ENCODE measurements at regions not wholly inside any gene's neighbourhood (a gene's known extent, or its start where the extent isn't known, plus 50 kb on each side); places are given as distances from the start of the nearest gene placed in this dataset.

DNA sequence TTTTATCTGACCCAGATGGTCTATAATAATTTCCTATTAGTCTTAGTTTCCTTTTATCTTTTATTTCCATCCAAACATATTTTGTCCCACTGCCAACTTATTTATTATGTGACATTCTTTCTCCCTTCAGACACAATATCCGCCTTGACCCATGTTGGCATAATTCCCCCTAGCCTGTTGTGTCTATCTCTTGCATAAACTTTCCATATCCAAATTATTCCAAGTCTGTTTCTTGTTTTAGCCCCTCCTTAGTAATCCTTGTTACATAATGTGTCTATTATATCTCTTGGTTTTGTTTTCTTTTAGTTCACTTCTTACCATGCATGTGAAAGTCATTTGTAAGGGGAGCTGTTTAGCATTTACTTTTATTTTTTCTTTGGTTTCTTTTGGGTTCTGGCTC lies 81.6 kb upstream of the CACHD1 start:
- TF ChIP-seq, protein P1, sequence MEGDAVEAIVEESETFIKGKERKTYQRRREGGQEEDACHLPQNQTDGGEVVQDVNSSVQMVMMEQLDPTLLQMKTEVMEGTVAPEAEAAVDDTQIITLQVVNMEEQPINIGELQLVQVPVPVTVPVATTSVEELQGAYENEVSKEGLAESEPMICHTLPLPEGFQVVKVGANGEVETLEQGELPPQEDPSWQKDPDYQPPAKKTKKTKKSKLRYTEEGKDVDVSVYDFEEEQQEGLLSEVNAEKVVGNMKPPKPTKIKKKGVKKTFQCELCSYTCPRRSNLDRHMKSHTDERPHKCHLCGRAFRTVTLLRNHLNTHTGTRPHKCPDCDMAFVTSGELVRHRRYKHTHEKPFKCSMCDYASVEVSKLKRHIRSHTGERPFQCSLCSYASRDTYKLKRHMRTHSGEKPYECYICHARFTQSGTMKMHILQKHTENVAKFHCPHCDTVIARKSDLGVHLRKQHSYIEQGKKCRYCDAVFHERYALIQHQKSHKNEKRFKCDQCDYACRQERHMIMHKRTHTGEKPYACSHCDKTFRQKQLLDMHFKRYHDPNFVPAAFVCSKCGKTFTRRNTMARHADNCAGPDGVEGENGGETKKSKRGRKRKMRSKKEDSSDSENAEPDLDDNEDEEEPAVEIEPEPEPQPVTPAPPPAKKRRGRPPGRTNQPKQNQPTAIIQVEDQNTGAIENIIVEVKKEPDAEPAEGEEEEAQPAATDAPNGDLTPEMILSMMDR (conservative IDR thresholded peaks at IDR 0.05), result no peak
- no peak for TF ChIP-seq ZFX (IDR thresholded peaks at IDR 0.05)
- H3K27ac ChIP-seq, result no peak overlapping the region

DNA sequence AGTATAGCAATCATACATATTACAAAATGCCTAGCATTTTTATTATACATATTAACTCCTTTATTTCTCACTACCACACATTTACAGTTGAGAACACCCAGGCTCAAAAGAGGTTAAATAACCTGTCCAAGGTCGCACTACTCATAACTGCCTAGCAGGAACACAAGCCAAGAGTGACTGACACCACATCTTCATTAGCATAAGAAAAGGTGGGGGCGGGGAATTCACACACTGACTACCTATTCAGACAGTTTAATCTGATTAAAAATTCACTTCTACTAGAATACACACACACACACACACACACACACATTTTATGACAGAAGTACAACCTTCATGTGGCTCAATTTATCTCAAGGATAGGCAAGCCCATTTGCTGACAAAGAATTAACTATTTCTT lies 77.8 kb upstream of the CACHD1 start:
- TF ChIP-seq, protein P1 (conservative IDR thresholded peaks at IDR 0.05), result no peak

DNA sequence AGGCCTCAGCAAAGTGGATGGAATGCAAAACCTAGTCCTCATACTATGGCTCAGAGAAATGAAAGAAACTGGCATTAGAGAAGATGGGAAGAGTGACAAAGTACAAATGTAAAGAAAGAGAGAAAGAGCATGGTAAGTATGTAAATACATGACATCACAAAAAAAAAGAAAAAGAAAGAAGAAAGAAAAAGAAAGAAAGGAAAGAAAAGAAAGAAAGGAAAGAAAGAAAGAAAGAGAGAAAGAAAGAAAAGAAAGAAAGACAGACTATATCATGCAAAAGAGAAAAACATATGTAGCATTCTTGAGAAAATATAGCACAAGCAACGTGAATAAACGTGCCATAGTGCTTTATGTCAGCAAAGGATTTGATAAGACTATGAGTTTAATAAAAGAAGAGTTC lies 76.1 kb upstream of the CACHD1 start:
- TF ChIP-seq ZFX (IDR thresholded peaks at IDR 0.05), result no peak
- TF ChIP-seq, protein P1 (conservative IDR thresholded peaks at IDR 0.05), result no peak

More for the DNA sequence above, 77.8 kb upstream of the CACHD1 start:
- no peak overlapping the region for H3K27ac ChIP-seq

DNA sequence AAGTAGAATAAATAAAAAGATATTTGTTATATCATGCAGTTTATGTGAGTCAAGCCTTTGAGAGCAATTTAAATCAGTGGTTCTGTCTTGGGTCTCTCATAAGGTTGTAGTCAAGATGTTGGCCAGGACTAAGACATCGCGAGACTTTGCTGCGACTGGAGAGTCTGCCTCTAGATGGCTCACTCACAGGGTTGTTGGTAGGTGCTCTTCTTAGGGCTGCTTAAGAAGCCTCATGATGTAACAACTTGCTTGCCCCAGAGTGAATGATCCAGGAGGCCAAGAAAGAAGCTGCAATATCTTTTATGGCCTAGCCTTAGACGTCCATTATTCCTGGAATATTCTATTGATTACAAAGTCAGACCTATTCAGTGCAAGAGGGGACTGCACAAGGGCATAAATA lies 73.1 kb upstream of the CACHD1 start:
- TF ChIP-seq, protein P1 (conservative IDR thresholded peaks at IDR 0.05), result peak; percentile 14; the same call in 1 of the 2 replicates
- no peak for TF ChIP-seq ZFX (IDR thresholded peaks at IDR 0.05)
- no peak overlapping the region for H3K27ac ChIP-seq

More for the DNA sequence above, 76.1 kb upstream of the CACHD1 start:
- no peak overlapping the region for H3K27ac ChIP-seq

DNA sequence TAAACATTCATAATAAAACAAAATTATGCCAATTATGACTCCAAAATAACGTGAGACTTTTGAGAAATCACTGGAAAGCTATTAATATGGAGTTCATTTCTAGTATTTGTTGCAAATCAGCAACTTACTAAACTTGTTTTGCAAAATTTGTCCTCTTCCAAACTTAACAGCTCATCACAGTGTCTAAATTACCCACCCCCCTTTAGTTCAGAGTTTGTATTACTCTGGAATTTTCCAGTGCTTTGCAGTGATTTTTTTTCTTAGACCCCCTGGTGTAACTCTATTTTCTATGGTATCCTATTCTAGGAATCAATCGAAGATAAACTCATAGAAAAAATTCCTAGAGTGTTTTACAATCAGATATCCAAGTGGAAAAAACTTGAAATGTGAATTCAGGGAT lies 72.4 kb upstream of the CACHD1 start:
- H3K27ac ChIP-seq, result no peak overlapping the region
- TF ChIP-seq, protein P1 (conservative IDR thresholded peaks at IDR 0.05), result no peak
- no peak for TF ChIP-seq ZFX (IDR thresholded peaks at IDR 0.05)

DNA sequence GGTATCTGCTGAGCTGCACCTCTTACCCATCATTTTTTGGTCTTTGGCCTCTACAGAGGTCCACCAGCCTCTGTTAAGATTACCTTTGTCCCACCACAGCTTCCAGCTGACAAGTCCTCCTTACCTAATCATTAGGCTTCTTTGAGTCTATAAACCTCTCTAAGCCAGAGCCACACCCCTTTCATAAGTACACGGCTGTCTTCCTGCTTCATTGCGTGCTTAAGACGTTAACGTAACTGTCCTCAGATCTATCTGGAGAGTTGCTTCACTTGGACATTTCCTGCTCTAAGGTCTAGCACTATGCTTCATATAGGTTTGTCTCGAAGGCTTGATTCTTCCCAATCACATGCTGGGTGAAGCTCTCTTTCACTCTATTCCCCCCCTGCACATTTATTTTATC lies 71.0 kb upstream of the CACHD1 start:
- TF ChIP-seq ZFX (IDR thresholded peaks at IDR 0.05), result no peak
- TF ChIP-seq, protein P1 (conservative IDR thresholded peaks at IDR 0.05), result no peak

DNA sequence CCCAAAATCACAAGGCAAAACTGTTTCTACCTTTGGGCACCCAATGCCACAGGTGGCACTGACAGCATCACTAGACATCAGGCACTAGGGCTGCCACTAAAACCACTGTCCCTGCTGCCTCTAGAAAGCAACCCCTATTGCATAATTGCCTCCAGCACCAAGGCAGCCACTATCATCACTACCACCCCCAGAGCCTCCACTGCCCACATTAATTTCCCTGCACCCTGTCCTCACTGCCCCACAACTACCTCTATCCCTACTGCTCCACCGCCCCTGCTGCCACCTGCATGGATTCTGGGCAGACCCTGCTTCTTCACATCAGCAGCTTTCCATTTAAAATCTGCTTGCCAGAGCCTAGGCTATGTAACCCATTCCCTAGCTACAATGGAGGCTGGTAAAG lies 68.6 kb upstream of the CACHD1 start:
- H3K27ac ChIP-seq, result no peak overlapping the region
- no peak for TF ChIP-seq ZFX (IDR thresholded peaks at IDR 0.05)
- TF ChIP-seq, protein P1 (conservative IDR thresholded peaks at IDR 0.05), result no peak

More for the DNA sequence above, 71.0 kb upstream of the CACHD1 start:
- H3K27ac ChIP-seq, result no peak overlapping the region
